MM.1S (cell line): ENCODE measurements at regions not wholly inside any gene's neighbourhood (a gene's known extent, or its start where the extent isn't known, plus 50 kb on each side); places are given as distances from the start of the nearest gene placed in this dataset.

ENCODE experiments used
- DNase-seq: peaks from one replicate; pipeline ENCODE4 v3.0.0-alpha.2; 2015
- H2AFZ ChIP-seq: fragments of 300-600 bp; sonication (generic); 2 replicates; pipeline ENCODE4 v1.6.0; 2016; ENCODE audit warnings: antibody characterized with exemption, low read length
- H3F3A ChIP-seq: fragments of 300-600 bp; sonication (generic); 2 replicates; pipeline ENCODE4 v1.6.1; 2016; ENCODE audit warnings: mild to moderate bottlenecking, antibody characterized with exemption, low read length, moderate library complexity, mixed read lengths; ENCODE audit not compliant: insufficient read depth
- H3K27ac ChIP-seq: fragments of 300-600 bp; sonication (generic); 2 replicates; pipeline ENCODE4 v1.5.1; 2016; ENCODE audit warnings: mild to moderate bottlenecking, low read length
- H3K27me3 ChIP-seq: fragments of 300-600 bp; sonication (generic); replicated peaks from 2 replicates; pipeline ENCODE4 v1.6.0; 2016; ENCODE audit warnings: low read length; ENCODE audit not compliant: insufficient read depth
- H3K36me3 ChIP-seq: fragments of 300-600 bp; sonication (generic); replicated peaks from 2 replicates; pipeline ENCODE4 v1.6.1; 2016; ENCODE audit warnings: mild to moderate bottlenecking, low read length, mixed read lengths; ENCODE audit not compliant: insufficient read depth
- H3K4me1 ChIP-seq: fragments of 300-600 bp; sonication (generic); 2 replicates; pipeline ENCODE4 v1.6.1; 2016; ENCODE audit warnings: low read length, mixed read lengths
- H3K4me2 ChIP-seq: fragments of 300-600 bp; sonication (generic); 2 replicates; pipeline ENCODE4 v1.6.0; 2016; ENCODE audit warnings: low read depth, low read length
- H3K4me3 ChIP-seq: fragments of 300-600 bp; sonication (generic); 2 replicates; pipeline ENCODE4 v1.5.1; 2016; ENCODE audit warnings: low read length, mixed read lengths
- H3K79me2 ChIP-seq: fragments of 300-600 bp; sonication (generic); 2 replicates; pipeline ENCODE4 v1.6.1; 2016; ENCODE audit warnings: mixed run types, low read length, mixed read lengths
- H3K9ac ChIP-seq: fragments of 300-600 bp; sonication (generic); 2 replicates; pipeline ENCODE4 v1.6.1; 2016; ENCODE audit warnings: low read length, mixed read lengths
- H3K9me2 ChIP-seq: fragments of 300-600 bp; sonication (generic); replicated peaks from 2 replicates; pipeline ENCODE4 v1.6.1; 2016; ENCODE audit warnings: mild to moderate bottlenecking, low read length, mixed read lengths; ENCODE audit not compliant: insufficient read depth
- H3K9me3 ChIP-seq: fragments of 300-600 bp; sonication (generic); replicated peaks from 2 replicates; pipeline ENCODE4 v1.6.1; 2016; ENCODE audit warnings: mild to moderate bottlenecking, low read length, mixed read lengths; ENCODE audit not compliant: insufficient read depth
- H4K20me1 ChIP-seq: fragments of 300-600 bp; sonication (generic); 2 replicates; pipeline ENCODE4 v1.6.1; 2016; ENCODE audit warnings: mild to moderate bottlenecking, low read length, moderate library complexity, mixed read lengths; ENCODE audit not compliant: insufficient read depth
- CTCF ChIP-seq: fragments of 300-600 bp; sonication (generic); IDR thresholded peaks from 2 replicates; pipeline ENCODE4 v1.5.1; 2016; ENCODE audit warnings: antibody characterized with exemption, low read length, mixed read lengths
- EZH2 ChIP-seq: fragments of 300-600 bp; sonication (generic); optimal IDR thresholded peaks from 2 replicates; pipeline ENCODE3; 2017; ENCODE audit warnings: low read depth, mild to moderate bottlenecking, antibody characterized with exemption, low read length, mixed read lengths
- EZH2phosphoT487 ChIP-seq: fragments of 300-600 bp; sonication (generic); IDR thresholded peaks from 2 replicates; pipeline ENCODE4 v1.6.1; 2018; ENCODE audit warnings: antibody characterized with exemption, low read length

GRCh38 chr20:21016751-21017150, 89.4 kb downstream of the LINC00237 start:
- Histone ChIP-seq H3K27me3 (no peaks in the 10 kb centered on the region), H3K9ac (no peak overlapping the region), H3K4me1 (no peaks in the 10 kb centered on the region), H4K20me1 (no peaks in the 10 kb centered on the region), H2AFZ (no peak overlapping the region), H3K9me3 (no peaks in the 10 kb centered on the region), H3K36me3 (no peaks in the 10 kb centered on the region), H3F3A (no peaks in the 10 kb centered on the region), H3K4me3 (no peak overlapping the region), H3K79me2 (no peaks in the 10 kb centered on the region), H3K27ac (no peak overlapping the region), H3K9me2 (no peaks in the 10 kb centered on the region), H3K4me2 (no peak overlapping the region)
- DNase-seq: no peak
- TF ChIP-seq EZH2: no peak
- TF ChIP-seq EZH2phosphoT487: no peak
- no peak for TF ChIP-seq CTCF

GRCh38 chr20:21014528-21014927, 91.6 kb downstream of the LINC00237 start:
- no peak for TF ChIP-seq EZH2phosphoT487
- TF ChIP-seq EZH2: no peak
- TF ChIP-seq CTCF: no peak
- H3K4me2 ChIP-seq: no peak overlapping the region
- no peak overlapping the region for H3K9ac ChIP-seq
- no peaks in the 10 kb centered on the region for H3K9me2 ChIP-seq
- no peak overlapping the region for H3K27ac ChIP-seq
- no peaks in the 10 kb centered on the region for H3K36me3 ChIP-seq
- H3K27me3 ChIP-seq: no peaks in the 10 kb centered on the region
- H3K79me2 ChIP-seq: no peaks in the 10 kb centered on the region
- H2AFZ ChIP-seq: no peak overlapping the region
- DNase-seq: no peak
- no peaks in the 10 kb centered on the region for H3K9me3 ChIP-seq
- H3F3A ChIP-seq: no peaks in the 10 kb centered on the region
- no peak overlapping the region for H3K4me3 ChIP-seq
- H3K4me1 ChIP-seq: no peaks in the 10 kb centered on the region
- H4K20me1 ChIP-seq: no peaks in the 10 kb centered on the region

- no peak overlapping the region for H3K9ac ChIP-seq
- no peaks in the 10 kb centered on the region for H3K79me2 ChIP-seq
- TF ChIP-seq EZH2 (no peak), EZH2phosphoT487 (no peak), CTCF (no peak)
- DNase-seq: no peak
- H3K4me3 ChIP-seq: no peak overlapping the region
- H3K9me3 ChIP-seq: no peaks in the 10 kb centered on the region
- no peaks in the 10 kb centered on the region for H4K20me1 ChIP-seq
- H3K36me3 ChIP-seq: no peaks in the 10 kb centered on the region
- H3K9me2 ChIP-seq: no peaks in the 10 kb centered on the region
- no peaks in the 10 kb centered on the region for H3K4me1 ChIP-seq
- no peaks in the 10 kb centered on the region for H3F3A ChIP-seq
- H3K4me2 ChIP-seq: no peak overlapping the region
- no peak overlapping the region for H3K27ac ChIP-seq
- no peak overlapping the region for H2AFZ ChIP-seq
- H3K27me3 ChIP-seq: no peaks in the 10 kb centered on the region
These were observed 97.2 kb downstream of the LINC00237 start for GRCh38 chr20:21008951-21009350.
